Smooth muscle cell (in vitro differentiated cells): ENCODE measurements at regions not wholly inside any gene's neighbourhood (a gene's known extent, or its start where the extent isn't known, plus 50 kb on each side); places are given as distances from the start of the nearest gene placed in this dataset.
"Not testable (repeated sequence)": the region's sequence is repeated elsewhere in the genome, so short reads cannot be mapped to it uniquely, and the experiment has no call there.

Experiments
- DNase-seq: peaks from one replicate; lab custom pipeline; 2025; ENCODE audit not compliant: unreplicated experiment; lab: John Stamatoyannopoulos, UW
- H2AFZ ChIP-seq: fragments of 200-600 bp; sonication (generic); 2 replicates; pipeline ENCODE4 v1.6.0; 2016; ENCODE audit warnings: antibody characterized with exemption, low read depth, mild to moderate bottlenecking
- H3F3A ChIP-seq: fragments of 200-600 bp; sonication (generic); 2 replicates; pipeline ENCODE4 v1.6.0; 2017; ENCODE audit warnings: antibody characterized with exemption, low read depth
- H3K27ac ChIP-seq: fragments of 200-600 bp; sonication (generic); 2 replicates; pipeline ENCODE4 v1.5.1; 2016; ENCODE audit warnings: low read depth, mild to moderate bottlenecking
- H3K27me3 ChIP-seq: fragments of 200-600 bp; sonication (generic); 2 replicates; pipeline ENCODE4 v1.6.1; 2016; ENCODE audit warnings: low read depth, mild to moderate bottlenecking
- H3K36me3 ChIP-seq: fragments of 200-600 bp; sonication (generic); 2 replicates; pipeline ENCODE4 v1.5.1; 2016; ENCODE audit warnings: low read depth
- H3K4me1 ChIP-seq: fragments of 200-600 bp; sonication (generic); 2 replicates; pipeline ENCODE4 v1.5.1; 2016; ENCODE audit warnings: low read depth
- H3K4me2 ChIP-seq: fragments of 200-600 bp; sonication (generic); 2 replicates; pipeline ENCODE4 v1.6.0; 2016; ENCODE audit warnings: mild to moderate bottlenecking
- H3K4me3 ChIP-seq: fragments of 200-600 bp; sonication (generic); 2 replicates; pipeline ENCODE4 v1.5.1; 2016; ENCODE audit warnings: mild to moderate bottlenecking
- H3K79me2 ChIP-seq: fragments of 200-600 bp; sonication (generic); 2 replicates; pipeline ENCODE4 v1.6.0; 2016; ENCODE audit warnings: low read depth, mild to moderate bottlenecking
- H3K9ac ChIP-seq: fragments of 200-600 bp; sonication (generic); 2 replicates; pipeline ENCODE4 v1.6.0; 2016; ENCODE audit warnings: low read depth
- H3K9me3 ChIP-seq: fragments of 200-600 bp; sonication (generic); replicated peaks from 2 replicates; pipeline ENCODE4 v1.5.1; 2016; ENCODE audit warnings: low read depth
- H4K20me1 ChIP-seq: fragments of 200-600 bp; sonication (generic); 2 replicates; pipeline ENCODE4 v1.6.0; 2016; ENCODE audit warnings: low read depth
- CTCF ChIP-seq: fragments of 200-600 bp; sonication (generic); IDR thresholded peaks from 2 replicates; pipeline ENCODE4 v1.5.1; 2017; ENCODE audit warnings: borderline replicate concordance, mild to moderate bottlenecking, antibody characterized with exemption; ENCODE audit not compliant: insufficient read depth, poor library complexity, severe bottlenecking
- WGBS: methylation state at CpG from one replicate; pipeline ENCODE4 v1.1.7; 2016; ENCODE audit warnings: low lambda C conversion rate; 5-methylcytosine and 5-hydroxymethylcytosine counted together

GRCh38 chr16:65739518-65739917 is 617.7 kb upstream of the CDH11 start:
- no peaks in the 10 kb centered on the region for H3K79me2 ChIP-seq
- H3K4me1 ChIP-seq: peaks cover 16% of the 10 kb centered on the region
- H3K9ac ChIP-seq: no peak overlapping the region
- H3K27ac ChIP-seq: no peak overlapping the region
- no peaks in the 10 kb centered on the region for H3K27me3 ChIP-seq
- no peak overlapping the region for H3K4me3 ChIP-seq
- H3K9me3 ChIP-seq: no peaks in the 10 kb centered on the region
- H3F3A ChIP-seq: peaks cover 10% of the 10 kb centered on the region
- TF ChIP-seq CTCF: no peak
- no peak for DNase-seq
- 97% methylated on average over 3 of the region's 3 CpGs for WGBS
- H3K36me3 ChIP-seq: no peaks in the 10 kb centered on the region
- no peaks in the 10 kb centered on the region for H4K20me1 ChIP-seq
- H2AFZ ChIP-seq: no peak overlapping the region
- no peak overlapping the region for H3K4me2 ChIP-seq

GRCh38 chr16:65737831-65738230 is 616.0 kb upstream of the CDH11 start:
- Histone ChIP-seq H3K4me2 (peak overlapping the region; percentile 33), H3K4me1 (peaks cover 16% of the 10 kb centered on the region), H4K20me1 (no peaks in the 10 kb centered on the region), H2AFZ (peak overlapping the region; percentile 85), H3K79me2 (no peaks in the 10 kb centered on the region), H3K27ac (peak overlapping the region; percentile 26), H3K9me3 (no peaks in the 10 kb centered on the region), H3F3A (peaks cover 10% of the 10 kb centered on the region), H3K4me3 (no peak overlapping the region), H3K9ac (no peak overlapping the region), H3K36me3 (no peaks in the 10 kb centered on the region), H3K27me3 (no peaks in the 10 kb centered on the region)
- no peak for DNase-seq
- WGBS: 34% methylated on average over 4 of the region's 4 CpGs
- TF ChIP-seq CTCF: peak; percentile 16

GRCh38 chr16:65735615-65736014 is 613.8 kb upstream of the CDH11 start:
- not testable (repeated sequence) for H3K27ac ChIP-seq, H4K20me1 ChIP-seq, H3K9ac ChIP-seq, H3K4me3 ChIP-seq, DNase-seq, H3K36me3 ChIP-seq, H2AFZ ChIP-seq, H3K79me2 ChIP-seq, H3K4me2 ChIP-seq, H3K27me3 ChIP-seq, H3K9me3 ChIP-seq
- H3K4me1 ChIP-seq: peaks cover 16% of the 10 kb centered on the region
- H3F3A ChIP-seq: peaks cover 10% of the 10 kb centered on the region

- peaks cover 18% of the 10 kb centered on the region for H3K4me1 ChIP-seq
- H3K36me3 ChIP-seq: no peaks in the 10 kb centered on the region
- H3F3A ChIP-seq: peaks cover 6% of the 10 kb centered on the region
- H4K20me1 ChIP-seq: no peaks in the 10 kb centered on the region
- no peaks in the 10 kb centered on the region for H3K27me3 ChIP-seq
- H3K27ac ChIP-seq: no peak overlapping the region
- no peak overlapping the region for H2AFZ ChIP-seq
- H3K79me2 ChIP-seq: no peaks in the 10 kb centered on the region
- TF ChIP-seq CTCF: no peak
- H3K4me2 ChIP-seq: no peak overlapping the region
- no peak overlapping the region for H3K4me3 ChIP-seq
- H3K9me3 ChIP-seq: no peaks in the 10 kb centered on the region
- DNase-seq: no peak
- H3K9ac ChIP-seq: no peak overlapping the region
- WGBS: 87% methylated on average over 3 of the region's 3 CpGs
Observed at GRCh38 chr16:65733721-65734120, 611.9 kb upstream of the CDH11 start.
